ENCODE measurements at regions not wholly inside any gene's neighbourhood (a gene's known extent, or its start where the extent isn't known, plus 50 kb on each side); places are given as distances from the start of the nearest gene placed in this dataset.

DNA sequence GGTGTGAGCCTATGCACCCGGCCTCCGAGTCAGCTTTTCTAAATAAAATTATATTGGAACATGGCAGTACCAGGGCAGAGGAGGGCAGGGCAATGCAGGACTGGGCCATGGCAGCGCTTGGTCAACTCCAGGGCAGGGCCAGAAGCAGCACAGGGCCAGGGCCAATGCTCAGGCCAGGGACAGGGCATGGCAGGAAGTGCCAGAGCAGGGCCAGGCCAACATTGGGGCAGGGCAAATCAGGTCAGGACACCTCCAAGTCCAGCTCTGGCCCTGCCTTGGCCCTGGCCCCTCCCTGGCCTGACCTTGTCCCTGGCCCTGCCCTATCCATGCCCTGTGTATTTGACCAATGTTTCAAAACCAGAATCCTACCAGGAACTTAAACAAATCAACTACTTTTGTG is 156.1 kb downstream of the LIPI start:
- TF ChIP-seq, protein P1, sequence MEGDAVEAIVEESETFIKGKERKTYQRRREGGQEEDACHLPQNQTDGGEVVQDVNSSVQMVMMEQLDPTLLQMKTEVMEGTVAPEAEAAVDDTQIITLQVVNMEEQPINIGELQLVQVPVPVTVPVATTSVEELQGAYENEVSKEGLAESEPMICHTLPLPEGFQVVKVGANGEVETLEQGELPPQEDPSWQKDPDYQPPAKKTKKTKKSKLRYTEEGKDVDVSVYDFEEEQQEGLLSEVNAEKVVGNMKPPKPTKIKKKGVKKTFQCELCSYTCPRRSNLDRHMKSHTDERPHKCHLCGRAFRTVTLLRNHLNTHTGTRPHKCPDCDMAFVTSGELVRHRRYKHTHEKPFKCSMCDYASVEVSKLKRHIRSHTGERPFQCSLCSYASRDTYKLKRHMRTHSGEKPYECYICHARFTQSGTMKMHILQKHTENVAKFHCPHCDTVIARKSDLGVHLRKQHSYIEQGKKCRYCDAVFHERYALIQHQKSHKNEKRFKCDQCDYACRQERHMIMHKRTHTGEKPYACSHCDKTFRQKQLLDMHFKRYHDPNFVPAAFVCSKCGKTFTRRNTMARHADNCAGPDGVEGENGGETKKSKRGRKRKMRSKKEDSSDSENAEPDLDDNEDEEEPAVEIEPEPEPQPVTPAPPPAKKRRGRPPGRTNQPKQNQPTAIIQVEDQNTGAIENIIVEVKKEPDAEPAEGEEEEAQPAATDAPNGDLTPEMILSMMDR (IDR thresholded peaks at IDR 0.05), result no peak
- no peak for TF ChIP-seq POLR2A (IDR thresholded peaks at IDR 0.05)

Measured in heart left ventricle (tissue), 13 donors.